ENCODE measurements at regions not wholly inside any gene's neighbourhood (a gene's known extent, or its start where the extent isn't known, plus 50 kb on each side); places are given as distances from the start of the nearest gene placed in this dataset.
"Not testable (repeated sequence)": the region's sequence is repeated elsewhere in the genome, so short reads cannot be mapped to it uniquely, and the experiment has no call there.

DNA sequence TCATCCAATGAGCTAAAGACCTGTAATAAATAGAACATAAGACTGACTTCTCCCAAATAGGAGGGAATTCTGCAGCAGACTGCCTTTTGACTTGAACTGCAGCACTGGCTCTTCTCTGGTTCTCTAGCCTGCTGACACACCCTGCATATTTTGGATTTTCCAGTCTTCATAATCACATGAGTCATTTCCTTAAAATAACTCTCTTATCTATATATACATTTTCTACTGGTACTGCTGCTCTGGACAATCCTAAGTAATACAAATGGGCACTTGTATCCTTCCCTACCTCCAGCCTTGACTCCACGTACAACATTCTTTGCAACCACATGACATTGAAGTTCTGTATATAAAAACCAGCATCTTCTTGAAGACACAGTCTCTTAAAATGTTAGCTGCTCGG is 429.4 kb upstream of the TMPRSS15 start:
- DNase-seq (ENCODE audit: extremely low read depth, low read depth): no peak
- TF ChIP-seq, protein P1, sequence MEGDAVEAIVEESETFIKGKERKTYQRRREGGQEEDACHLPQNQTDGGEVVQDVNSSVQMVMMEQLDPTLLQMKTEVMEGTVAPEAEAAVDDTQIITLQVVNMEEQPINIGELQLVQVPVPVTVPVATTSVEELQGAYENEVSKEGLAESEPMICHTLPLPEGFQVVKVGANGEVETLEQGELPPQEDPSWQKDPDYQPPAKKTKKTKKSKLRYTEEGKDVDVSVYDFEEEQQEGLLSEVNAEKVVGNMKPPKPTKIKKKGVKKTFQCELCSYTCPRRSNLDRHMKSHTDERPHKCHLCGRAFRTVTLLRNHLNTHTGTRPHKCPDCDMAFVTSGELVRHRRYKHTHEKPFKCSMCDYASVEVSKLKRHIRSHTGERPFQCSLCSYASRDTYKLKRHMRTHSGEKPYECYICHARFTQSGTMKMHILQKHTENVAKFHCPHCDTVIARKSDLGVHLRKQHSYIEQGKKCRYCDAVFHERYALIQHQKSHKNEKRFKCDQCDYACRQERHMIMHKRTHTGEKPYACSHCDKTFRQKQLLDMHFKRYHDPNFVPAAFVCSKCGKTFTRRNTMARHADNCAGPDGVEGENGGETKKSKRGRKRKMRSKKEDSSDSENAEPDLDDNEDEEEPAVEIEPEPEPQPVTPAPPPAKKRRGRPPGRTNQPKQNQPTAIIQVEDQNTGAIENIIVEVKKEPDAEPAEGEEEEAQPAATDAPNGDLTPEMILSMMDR (IDR thresholded peaks at IDR 0.05; ENCODE audit: low read depth, low read length): no peak

GRCh38 chr21:18834121-18834520 is 430.5 kb upstream of the TMPRSS15 start:
- not testable (repeated sequence) for DNase-seq (ENCODE audit: extremely low read depth, low read depth)

GRCh38 chr21:18840239-18840638 is 436.7 kb upstream of the TMPRSS15 start:
- TF ChIP-seq, protein P1 (IDR thresholded peaks at IDR 0.05; ENCODE audit: low read depth, low read length): no peak
- DNase-seq (ENCODE audit: extremely low read depth, low read depth): no peak

DNA sequence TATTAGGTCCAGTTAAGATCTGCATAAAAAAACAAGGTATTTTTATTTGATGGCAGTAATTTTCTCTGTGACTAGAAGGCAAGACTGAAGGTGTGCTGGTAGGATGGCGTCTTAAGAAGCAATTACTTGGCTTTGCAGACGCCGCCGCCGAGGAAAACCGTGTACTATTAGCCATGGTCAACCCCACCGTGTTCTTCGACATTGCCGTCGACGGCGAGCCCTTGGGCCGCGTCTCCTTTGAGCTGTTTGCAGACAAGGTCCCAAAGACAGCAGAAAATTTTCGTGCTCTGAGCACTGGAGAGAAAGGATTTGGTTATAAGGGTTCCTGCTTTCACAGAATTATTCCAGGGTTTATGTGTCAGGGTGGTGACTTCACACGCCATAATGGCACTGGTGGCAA is 454.0 kb upstream of the TMPRSS15 start:
- not testable (repeated sequence) for DNase-seq (ENCODE audit: extremely low read depth, low read depth)

DNA sequence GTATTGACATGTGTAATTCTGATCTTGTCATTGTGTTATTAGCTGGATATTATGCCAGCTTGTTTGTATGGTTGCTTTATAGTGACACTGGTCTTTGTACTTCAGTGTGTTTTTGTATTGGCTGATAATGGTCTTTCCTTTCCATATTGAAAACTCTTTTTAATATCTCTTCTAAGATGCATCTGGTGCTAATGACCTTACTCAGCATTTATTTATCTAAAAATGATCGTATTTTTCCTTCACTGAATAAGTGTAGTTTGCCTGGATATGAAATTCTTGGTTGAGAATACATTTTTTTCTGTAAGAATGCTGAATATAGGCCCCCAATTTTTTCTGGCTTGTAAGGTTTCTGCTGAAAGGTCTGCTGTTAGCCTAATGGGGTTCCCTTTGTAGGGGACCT is 465.5 kb upstream of the TMPRSS15 start:
- no peak for DNase-seq (ENCODE audit: extremely low read depth, low read depth)

DNA sequence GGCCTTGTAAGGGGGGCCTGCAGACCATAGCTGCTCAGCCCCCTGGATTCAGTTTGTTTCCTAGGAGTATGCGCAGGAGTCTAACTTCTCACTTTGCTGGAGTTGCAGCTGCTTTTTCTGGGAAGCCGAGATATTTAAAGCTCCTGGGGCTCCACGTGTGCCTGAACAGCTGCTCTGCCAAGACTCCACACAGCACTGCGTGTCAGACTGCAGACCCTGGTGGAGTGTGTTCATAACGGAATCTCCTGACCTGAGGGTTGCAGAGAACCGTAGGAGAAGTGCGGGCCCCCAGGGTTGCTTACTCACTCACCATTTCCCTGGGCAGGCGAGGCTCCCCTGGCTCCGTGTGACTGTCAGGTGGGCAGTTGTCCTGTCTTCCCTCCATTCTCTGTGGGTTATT is 474.3 kb upstream of the TMPRSS15 start:
- no peak for DNase-seq (ENCODE audit: extremely low read depth, low read depth)
- TF ChIP-seq, protein P1 (IDR thresholded peaks at IDR 0.05; ENCODE audit: low read depth, low read length): no peak

More for the DNA sequence above, 465.5 kb upstream of the TMPRSS15 start:
- TF ChIP-seq, protein P1 (IDR thresholded peaks at IDR 0.05; ENCODE audit: low read depth, low read length): no peak

DNA sequence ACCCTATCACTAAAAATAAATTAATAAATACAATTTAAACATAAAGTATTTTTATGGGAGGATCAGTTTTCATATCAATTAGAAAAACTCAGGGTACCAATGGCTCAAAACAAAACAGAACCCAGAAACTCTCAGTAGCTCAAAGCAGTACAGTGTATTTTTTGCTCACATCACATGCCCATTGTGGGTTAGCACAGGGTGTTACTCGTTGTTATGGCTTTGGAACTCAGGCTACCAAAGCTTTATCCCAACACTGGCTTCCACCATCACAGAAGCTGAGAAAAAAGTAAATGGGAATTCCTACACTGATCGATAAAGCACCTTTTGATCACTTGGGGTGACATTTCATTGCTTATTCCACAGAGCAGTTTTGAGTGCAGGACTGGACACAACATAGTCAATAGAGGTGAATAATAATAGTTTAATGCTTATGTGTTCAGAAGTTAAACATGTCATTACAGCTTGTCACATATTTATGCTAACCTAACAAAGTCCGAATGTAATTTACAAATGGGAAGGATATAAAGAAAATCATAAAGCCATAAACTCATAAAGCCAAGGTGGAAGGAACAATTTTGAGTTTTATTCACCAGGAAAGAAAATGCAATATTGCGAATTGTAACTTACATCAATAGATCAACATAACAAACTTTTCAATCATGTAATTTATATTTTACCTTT is 484.5 kb upstream of the TMPRSS15 start:
- DNase-seq (ENCODE audit: extremely low read depth, low read depth): no peak
- TF ChIP-seq, protein P1 (IDR thresholded peaks at IDR 0.05; ENCODE audit: low read depth, low read length): no peak

GRCh38 chr21:18893406-18893805 is 489.8 kb upstream of the TMPRSS15 start:
- DNase-seq (ENCODE audit: extremely low read depth, low read depth): no peak
- TF ChIP-seq, protein P1 (IDR thresholded peaks at IDR 0.05; ENCODE audit: low read depth, low read length): no peak
